ENCODE measurements at regions not wholly inside any gene's neighbourhood (a gene's known extent, or its start where the extent isn't known, plus 50 kb on each side); places are given as distances from the start of the nearest gene placed in this dataset.

GRCh38 chr11:28965819-28966218 lies 857.6 kb downstream of the METTL15 start:
- no peak for TF ChIP-seq CTCF (conservative IDR thresholded peaks at IDR 0.05)
- no peak overlapping the region for H3K27ac ChIP-seq

- H3K27ac ChIP-seq: no peak overlapping the region
- no peak for TF ChIP-seq CTCF (conservative IDR thresholded peaks at IDR 0.05)
Observed at GRCh38 chr11:28964811-28965210, 856.6 kb downstream of the METTL15 start.

- no peak for TF ChIP-seq CTCF (conservative IDR thresholded peaks at IDR 0.05)
- H3K27ac ChIP-seq: no peak overlapping the region
Observed at GRCh38 chr11:28963187-28963586, 855.0 kb downstream of the METTL15 start.

GRCh38 chr11:28962502-28962901 lies 854.3 kb downstream of the METTL15 start:
- no peak for TF ChIP-seq CTCF (conservative IDR thresholded peaks at IDR 0.05)

GRCh38 chr11:28961726-28962125 lies 853.5 kb downstream of the METTL15 start:
- TF ChIP-seq CTCF (conservative IDR thresholded peaks at IDR 0.05): no peak
- no peak overlapping the region for H3K27ac ChIP-seq

More at GRCh38 chr11:28962502-28962901, 854.3 kb downstream of the METTL15 start:
- H3K27ac ChIP-seq: no peak overlapping the region

- no peak for TF ChIP-seq CTCF (conservative IDR thresholded peaks at IDR 0.05)
- H3K27ac ChIP-seq: no peak overlapping the region
Observed at GRCh38 chr11:28956446-28956845, 848.3 kb downstream of the METTL15 start.

GRCh38 chr11:28951191-28951590 lies 843.0 kb downstream of the METTL15 start:
- TF ChIP-seq CTCF (conservative IDR thresholded peaks at IDR 0.05): no peak
- H3K27ac ChIP-seq: no peak overlapping the region

GRCh38 chr11:28939381-28939780 lies 831.2 kb downstream of the METTL15 start:
- no peak overlapping the region for H3K27ac ChIP-seq
- TF ChIP-seq CTCF (conservative IDR thresholded peaks at IDR 0.05): no peak
